Stomach (tissue), 4 donors: ENCODE measurements at regions not wholly inside any gene's neighbourhood (a gene's known extent, or its start where the extent isn't known, plus 50 kb on each side); places are given as distances from the start of the nearest gene placed in this dataset.

ENCODE experiments used
- POLR2A ChIP-seq, 4 donors: fragments of 450-650 bp; IDR thresholded peaks; one replicate each; pipeline ENCODE4 v1.6.1; 2016; ENCODE audit warnings: antibody characterized with exemption in 4 of 4, control low read depth in 2 of 4, mild to moderate bottlenecking in 1 of 4, moderate library complexity in 1 of 4
- TF ChIP-seq, protein P1 (sequence below), 7 experiments: fragments of 450-650 bp in 4 of 7; fragments of 200-600 bp in 3 of 7; sonication (generic) in 3 of 7; IDR thresholded peaks; one replicate each; pipeline ENCODE4 v1.5.1; 2016 to 2019; ENCODE audit warnings: antibody characterized with exemption in 7 of 7, control low read depth in 2 of 7, mild to moderate bottlenecking in 1 of 7

DNA sequence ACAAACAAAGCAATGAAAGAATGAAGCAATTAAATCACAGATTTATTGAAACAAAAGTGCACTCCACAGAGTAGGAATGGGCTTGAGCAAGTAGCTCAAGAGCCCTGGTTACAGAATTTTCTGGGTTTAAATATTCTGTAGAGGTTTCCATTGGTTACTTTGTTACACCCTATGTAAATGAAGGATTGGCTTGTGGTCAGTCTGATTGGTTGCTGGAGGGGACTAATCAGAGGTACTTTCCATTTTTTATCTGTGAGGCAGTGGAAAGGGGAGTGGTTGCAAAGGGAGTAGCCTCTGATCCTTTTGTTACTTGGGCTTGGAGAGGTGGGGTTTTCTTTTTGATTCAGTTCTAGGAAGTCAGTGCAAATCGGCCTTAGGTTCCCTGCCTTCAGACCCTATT lies 253.3 kb downstream of the ARL6IP6 start:
- TF ChIP-seq, protein P1, sequence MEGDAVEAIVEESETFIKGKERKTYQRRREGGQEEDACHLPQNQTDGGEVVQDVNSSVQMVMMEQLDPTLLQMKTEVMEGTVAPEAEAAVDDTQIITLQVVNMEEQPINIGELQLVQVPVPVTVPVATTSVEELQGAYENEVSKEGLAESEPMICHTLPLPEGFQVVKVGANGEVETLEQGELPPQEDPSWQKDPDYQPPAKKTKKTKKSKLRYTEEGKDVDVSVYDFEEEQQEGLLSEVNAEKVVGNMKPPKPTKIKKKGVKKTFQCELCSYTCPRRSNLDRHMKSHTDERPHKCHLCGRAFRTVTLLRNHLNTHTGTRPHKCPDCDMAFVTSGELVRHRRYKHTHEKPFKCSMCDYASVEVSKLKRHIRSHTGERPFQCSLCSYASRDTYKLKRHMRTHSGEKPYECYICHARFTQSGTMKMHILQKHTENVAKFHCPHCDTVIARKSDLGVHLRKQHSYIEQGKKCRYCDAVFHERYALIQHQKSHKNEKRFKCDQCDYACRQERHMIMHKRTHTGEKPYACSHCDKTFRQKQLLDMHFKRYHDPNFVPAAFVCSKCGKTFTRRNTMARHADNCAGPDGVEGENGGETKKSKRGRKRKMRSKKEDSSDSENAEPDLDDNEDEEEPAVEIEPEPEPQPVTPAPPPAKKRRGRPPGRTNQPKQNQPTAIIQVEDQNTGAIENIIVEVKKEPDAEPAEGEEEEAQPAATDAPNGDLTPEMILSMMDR (IDR thresholded peaks at IDR 0.05): no peak
- no peak for TF ChIP-seq POLR2A (IDR thresholded peaks at IDR 0.05)
